ENCODE measurements at regions not wholly inside any gene's neighbourhood (a gene's known extent, or its start where the extent isn't known, plus 50 kb on each side); places are given as distances from the start of the nearest gene placed in this dataset.

DNA sequence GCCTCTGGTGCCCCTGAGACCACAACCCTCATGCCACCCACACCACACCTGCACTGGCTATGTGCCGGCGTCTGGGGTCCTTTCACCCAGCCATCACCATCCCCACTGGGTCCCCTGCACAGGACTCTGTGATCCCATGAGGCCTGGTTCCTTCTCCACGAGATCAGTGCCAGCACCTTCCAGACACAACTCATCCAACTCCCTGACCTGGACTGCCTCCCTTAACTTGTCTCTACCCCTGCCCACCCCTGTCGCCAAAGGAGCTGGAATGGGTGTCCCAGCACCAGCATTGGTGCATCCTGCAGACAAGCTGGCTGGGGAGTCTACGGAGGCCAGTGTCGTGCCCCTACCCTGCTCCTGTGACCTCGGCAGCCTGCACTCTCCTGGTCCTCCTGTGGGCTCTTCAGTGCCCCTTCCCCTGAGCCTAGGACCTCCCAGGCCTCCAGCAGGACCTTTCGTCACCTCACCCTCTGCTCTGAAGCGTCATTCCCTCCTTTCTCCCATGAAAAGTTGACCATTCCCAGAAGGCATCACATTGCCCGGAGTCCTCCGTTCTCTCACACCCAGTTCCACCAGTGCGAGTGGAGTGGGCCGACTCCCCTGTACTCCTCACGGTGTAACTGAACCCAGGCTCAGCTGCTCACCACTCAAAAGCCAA lies 87.7 kb downstream of the NSUN2 start:
- Histone ChIP-seq H3K27me3 (ENCODE audit: insufficient read depth in 3 of 3, low read length in 2 of 3) (no peaks in the 10 kb centered on the region), H3K9me3 (no peaks in the 10 kb centered on the region), H3K36me3 (ENCODE audit: insufficient read depth in 1 of 2, low read depth in 1 of 2) (no peaks in the 10 kb centered on the region), H3K4me1 (peaks cover 38% of the 10 kb centered on the region), H3K27ac (peak overlapping the region; percentile 93), H3K4me3 (peak overlapping the region; percentile 7)
- ATAC-seq (peak in 3 of 4 donors; percentile 8 to 32 (median 26)), DNase-seq (no peak)
- 59 to 76% (median 71%) methylated on average over 13 to 14 of the region's 14 CpGs for WGBS, 3 donors
- TF ChIP-seq, protein P1, sequence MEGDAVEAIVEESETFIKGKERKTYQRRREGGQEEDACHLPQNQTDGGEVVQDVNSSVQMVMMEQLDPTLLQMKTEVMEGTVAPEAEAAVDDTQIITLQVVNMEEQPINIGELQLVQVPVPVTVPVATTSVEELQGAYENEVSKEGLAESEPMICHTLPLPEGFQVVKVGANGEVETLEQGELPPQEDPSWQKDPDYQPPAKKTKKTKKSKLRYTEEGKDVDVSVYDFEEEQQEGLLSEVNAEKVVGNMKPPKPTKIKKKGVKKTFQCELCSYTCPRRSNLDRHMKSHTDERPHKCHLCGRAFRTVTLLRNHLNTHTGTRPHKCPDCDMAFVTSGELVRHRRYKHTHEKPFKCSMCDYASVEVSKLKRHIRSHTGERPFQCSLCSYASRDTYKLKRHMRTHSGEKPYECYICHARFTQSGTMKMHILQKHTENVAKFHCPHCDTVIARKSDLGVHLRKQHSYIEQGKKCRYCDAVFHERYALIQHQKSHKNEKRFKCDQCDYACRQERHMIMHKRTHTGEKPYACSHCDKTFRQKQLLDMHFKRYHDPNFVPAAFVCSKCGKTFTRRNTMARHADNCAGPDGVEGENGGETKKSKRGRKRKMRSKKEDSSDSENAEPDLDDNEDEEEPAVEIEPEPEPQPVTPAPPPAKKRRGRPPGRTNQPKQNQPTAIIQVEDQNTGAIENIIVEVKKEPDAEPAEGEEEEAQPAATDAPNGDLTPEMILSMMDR (IDR thresholded peaks at IDR 0.05), result no peak
- intact Hi-C loops (cut with DNase I), result loop anchor here in 1 of 2 donors (10.0 kb wide), 1 partner anchor 90 kb away; no protein-coding TSS in a partner anchor

DNA sequence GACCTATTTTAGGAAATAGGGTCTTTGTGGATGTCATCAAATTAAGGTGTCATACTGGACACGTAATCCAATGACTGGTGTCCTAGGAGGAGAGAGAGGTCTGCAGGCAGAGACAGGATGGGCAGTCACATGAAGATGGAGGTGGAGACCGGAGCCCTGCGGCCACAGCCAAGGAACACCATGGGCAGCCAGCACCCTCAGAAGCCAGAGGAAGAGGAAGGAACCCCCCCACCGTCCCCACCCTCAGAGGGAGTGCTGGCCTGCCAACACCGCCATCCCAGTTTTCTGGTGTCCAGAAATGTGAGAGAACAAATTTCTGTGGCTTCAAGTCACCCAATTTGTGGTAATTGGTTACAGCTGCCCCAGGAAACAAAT lies 88.3 kb downstream of the NSUN2 start:
- DNase-seq (no peak), ATAC-seq (no peak)
- H3K27ac ChIP-seq, result peak overlapping the region; percentile 93
- TF ChIP-seq, protein P1 (IDR thresholded peaks at IDR 0.05), result no peak
- no peaks in the 10 kb centered on the region for H3K27me3 ChIP-seq (ENCODE audit: insufficient read depth in 3 of 3, low read length in 2 of 3)
- no peaks in the 10 kb centered on the region for H3K36me3 ChIP-seq (ENCODE audit: insufficient read depth in 1 of 2, low read depth in 1 of 2)
- peaks cover 42% of the 10 kb centered on the region for H3K4me1 ChIP-seq
- WGBS, 3 donors, result 55 to 79% (median 78%) methylated on average over 5 of the region's 5 CpGs
- no peak overlapping the region for H3K4me3 ChIP-seq
- intact Hi-C loops (cut with DNase I), result loop anchor here in 1 of 2 donors (10.0 kb wide), 1 partner anchor 90 kb away; no protein-coding TSS in a partner anchor
- no peaks in the 10 kb centered on the region for H3K9me3 ChIP-seq
